Breast epithelium (tissue), 3 donors: ENCODE measurements at regions not wholly inside any gene's neighbourhood (a gene's known extent, or its start where the extent isn't known, plus 50 kb on each side); places are given as distances from the start of the nearest gene placed in this dataset.

ENCODE experiments used
- CTCF ChIP-seq, 3 donors: fragments of 450-650 bp; IDR thresholded peaks; one replicate each; pipeline ENCODE4 v1.5.1; 2016 to 2017; ENCODE audit warnings: antibody characterized with exemption in 3 of 3, mild to moderate bottlenecking in 3 of 3, moderate library complexity in 3 of 3
- POLR2A ChIP-seq: fragments of 450-650 bp; IDR thresholded peaks from one replicate; pipeline ENCODE4 v1.6.1; 2016; ENCODE audit warnings: antibody characterized with exemption, mild to moderate bottlenecking, moderate library complexity

GRCh38 chr2:238728330-238729260 is 119.3 kb upstream of the TWIST2 start:
- TF ChIP-seq CTCF (IDR thresholded peaks at IDR 0.05) = no peak
- no peak for TF ChIP-seq POLR2A
